Suprapubic skin (tissue), 4 donors: ENCODE measurements at regions not wholly inside any gene's neighbourhood (a gene's known extent, or its start where the extent isn't known, plus 50 kb on each side); places are given as distances from the start of the nearest gene placed in this dataset.
"Not testable (repeated sequence)": the region's sequence is repeated elsewhere in the genome, so short reads cannot be mapped to it uniquely, and the experiment has no call there.

ENCODE experiments used
- DNase-seq, 2 donors: peaks; one replicate each; pipeline ENCODE4 v3.0.0-alpha.2; 2019; ENCODE audit warnings: low spot score in 2 of 2
- H3K27ac ChIP-seq: fragments of 200-600 bp; sonication (generic); one replicate; pipeline ENCODE4 v1.5.1; 2019
- H3K27me3 ChIP-seq: fragments of 200-600 bp; sonication (generic); one replicate; pipeline ENCODE4 v1.5.1; 2019
- H3K36me3 ChIP-seq: fragments of 200-600 bp; sonication (generic); one replicate; pipeline ENCODE4 v1.5.1; 2019
- H3K4me1 ChIP-seq: fragments of 200-600 bp; sonication (generic); one replicate; pipeline ENCODE4 v1.5.1; 2019
- H3K4me3 ChIP-seq: fragments of 200-600 bp; sonication (generic); one replicate; pipeline ENCODE4 v1.5.1; 2019; ENCODE audit warnings: mild to moderate bottlenecking
- H3K9me3 ChIP-seq: fragments of 200-600 bp; sonication (generic); one replicate; pipeline ENCODE4 v1.5.1; 2019
- CTCF ChIP-seq, 2 donors: fragments of 200-600 bp in 1 of 2; fragments of 450-650 bp in 1 of 2; sonication (generic) in 1 of 2; IDR thresholded peaks; one replicate each; pipeline ENCODE4 v1.5.1; 2016 to 2019; ENCODE audit warnings: antibody characterized with exemption in 2 of 2, mild to moderate bottlenecking in 1 of 2, moderate library complexity in 1 of 2
- EP300 ChIP-seq: sonication (generic); formaldehyde crosslinking; IDR thresholded peaks from one replicate; pipeline ENCODE4 v1.6.1; 2017; ENCODE audit warnings: antibody characterized with exemption
- POLR2A ChIP-seq, 2 donors: fragments of 450-650 bp; IDR thresholded peaks; one replicate each; pipeline ENCODE4 v1.6.1; 2017; ENCODE audit warnings: antibody characterized with exemption in 2 of 2, mild to moderate bottlenecking in 2 of 2, moderate library complexity in 2 of 2
- POLR2AphosphoS5 ChIP-seq, 3 donors: sonication (generic); formaldehyde crosslinking; IDR thresholded peaks; one replicate each; pipeline ENCODE4 v1.6.1; 2017; ENCODE audit warnings: antibody characterized with exemption in 3 of 3
- WGBS: methylation state at CpG from one replicate; pipeline ENCODE4 v1.1.5; 2018; 5-methylcytosine and 5-hydroxymethylcytosine counted together

- no peak for DNase-seq
- H3K27me3 ChIP-seq: no peaks in the 10 kb centered on the region
- H3K4me1 ChIP-seq: no peaks in the 10 kb centered on the region
- H3K36me3 ChIP-seq: no peaks in the 10 kb centered on the region
- no peak overlapping the region for H3K4me3 ChIP-seq
- H3K27ac ChIP-seq: no peak overlapping the region
- TF ChIP-seq CTCF (IDR thresholded peaks at IDR 0.05) (no peak), POLR2A (IDR thresholded peaks at IDR 0.05) (no peak), EP300 (no peak), POLR2AphosphoS5 (IDR thresholded peaks at IDR 0.05) (no peak)
- H3K9me3 ChIP-seq: no peaks in the 10 kb centered on the region
- WGBS: 93% methylated on average over 1 of the region's 1 CpG
Measured at GRCh38 chr11:98307827-98308491, 712.8 kb upstream of the CNTN5 start.

DNA sequence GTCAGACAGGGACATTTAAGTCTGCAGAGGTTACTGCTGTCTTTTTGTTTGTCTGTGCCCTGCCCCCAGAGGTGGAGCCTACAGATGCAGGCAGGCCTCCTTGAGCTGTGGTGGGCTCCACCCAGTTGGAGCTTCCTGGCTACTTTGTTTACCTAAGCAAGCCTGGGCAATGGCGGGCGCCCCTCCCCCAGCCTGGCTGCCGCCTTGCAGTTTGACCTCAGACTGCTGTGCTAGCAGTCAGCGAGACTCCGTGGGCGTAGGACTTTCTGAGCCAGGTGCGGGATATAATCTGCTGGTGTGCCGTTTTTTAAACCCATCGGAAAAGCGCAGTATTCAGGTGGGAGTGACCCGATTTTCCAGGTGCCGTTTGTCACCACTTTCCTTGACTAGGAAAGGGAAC is 690.4 kb upstream of the CNTN5 start:
- not testable (repeated sequence) for H3K4me3 ChIP-seq
- 93% methylated on average over 4 of the region's 12 CpGs for WGBS

DNA sequence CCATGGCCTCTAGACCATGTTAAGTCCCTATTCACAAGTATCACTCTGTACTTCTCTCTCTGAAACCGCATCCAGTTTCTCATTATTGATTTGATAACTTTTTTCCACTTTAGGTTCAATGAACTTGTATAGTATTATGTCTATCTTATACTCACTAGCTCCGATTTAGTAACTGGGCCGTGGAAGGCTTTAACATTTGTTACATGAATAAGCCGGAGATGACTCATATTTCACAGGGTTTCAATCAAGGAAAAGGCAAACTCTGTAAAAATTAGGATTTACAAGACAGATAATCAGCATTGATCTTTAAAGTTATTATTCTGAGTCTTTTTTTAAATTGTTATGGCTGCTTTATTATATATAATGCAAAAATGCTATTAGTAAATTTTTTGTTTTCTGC is 662.2 kb upstream of the CNTN5 start:
- WGBS: 87% methylated on average over 4 of the region's 4 CpGs

More for the DNA sequence above, 690.4 kb upstream of the CNTN5 start:
- H3K4me1 ChIP-seq, DNase-seq, H3K27ac ChIP-seq, H3K27me3 ChIP-seq, H3K9me3 ChIP-seq, H3K36me3 ChIP-seq: not testable (repeated sequence)

GRCh38 chr11:98365190-98365589 is 655.6 kb upstream of the CNTN5 start:
- no peaks in the 10 kb centered on the region for H3K27me3 ChIP-seq
- H3K36me3 ChIP-seq: no peaks in the 10 kb centered on the region
- no peak overlapping the region for H3K4me3 ChIP-seq
- H3K9me3 ChIP-seq: no peaks in the 10 kb centered on the region
- no peak for TF ChIP-seq POLR2A (IDR thresholded peaks at IDR 0.05)
- TF ChIP-seq EP300: no peak
- no peak for TF ChIP-seq POLR2AphosphoS5 (IDR thresholded peaks at IDR 0.05)
- TF ChIP-seq CTCF (IDR thresholded peaks at IDR 0.05): no peak
- H3K27ac ChIP-seq: no peak overlapping the region
- 52% methylated on average over 3 of the region's 3 CpGs for WGBS
- DNase-seq: no peak
- H3K4me1 ChIP-seq: no peaks in the 10 kb centered on the region

More for the DNA sequence above, 662.2 kb upstream of the CNTN5 start:
- Histone ChIP-seq H3K27me3 (no peaks in the 10 kb centered on the region), H3K27ac (no peak overlapping the region), H3K4me1 (no peaks in the 10 kb centered on the region), H3K36me3 (no peaks in the 10 kb centered on the region), H3K9me3 (no peaks in the 10 kb centered on the region), H3K4me3 (no peak overlapping the region)
- TF ChIP-seq EP300 (no peak), POLR2A (IDR thresholded peaks at IDR 0.05) (no peak), POLR2AphosphoS5 (IDR thresholded peaks at IDR 0.05) (no peak), CTCF (IDR thresholded peaks at IDR 0.05) (no peak)
- DNase-seq: no peak

GRCh38 chr11:98365941-98366340 is 654.8 kb upstream of the CNTN5 start:
- 72% methylated on average over 2 of the region's 2 CpGs for WGBS

More at GRCh38 chr11:98365941-98366340, 654.8 kb upstream of the CNTN5 start:
- H3K4me1 ChIP-seq: no peaks in the 10 kb centered on the region
- no peak for DNase-seq
- H3K4me3 ChIP-seq: no peak overlapping the region
- no peaks in the 10 kb centered on the region for H3K27me3 ChIP-seq
- TF ChIP-seq POLR2A (IDR thresholded peaks at IDR 0.05) (no peak), CTCF (IDR thresholded peaks at IDR 0.05) (no peak), POLR2AphosphoS5 (IDR thresholded peaks at IDR 0.05) (no peak), EP300 (no peak)
- no peak overlapping the region for H3K27ac ChIP-seq
- H3K9me3 ChIP-seq: no peaks in the 10 kb centered on the region
- no peaks in the 10 kb centered on the region for H3K36me3 ChIP-seq
